Cardiac fibroblast (primary cell): ENCODE measurements at regions not wholly inside any gene's neighbourhood (a gene's known extent, or its start where the extent isn't known, plus 50 kb on each side); places are given as distances from the start of the nearest gene placed in this dataset.

Source experiments
- DNase-seq, 2 donors: peaks; one replicate each; pipeline versions ENCODE4 v3.0.0 to v3.0.0-alpha.2; 2010; ENCODE audit warnings: low read depth in 2 of 2
- H3K4me3 ChIP-seq, 2 donors: replicated peaks in 1 of 2; 1 replicate in 1 of 2; 2 replicates in 1 of 2; pipeline ENCODE4 v1.5.1; 2011; ENCODE audit warnings: low read depth in 2 of 2, low read length in 2 of 2, mild to moderate bottlenecking in 2 of 2, moderate library complexity in 1 of 2
- CTCF ChIP-seq: IDR thresholded peaks from one replicate; pipeline ENCODE4 v1.5.1; 2011; ENCODE audit warnings: low read depth, mild to moderate bottlenecking, low read length, inconsistent platforms

DNA sequence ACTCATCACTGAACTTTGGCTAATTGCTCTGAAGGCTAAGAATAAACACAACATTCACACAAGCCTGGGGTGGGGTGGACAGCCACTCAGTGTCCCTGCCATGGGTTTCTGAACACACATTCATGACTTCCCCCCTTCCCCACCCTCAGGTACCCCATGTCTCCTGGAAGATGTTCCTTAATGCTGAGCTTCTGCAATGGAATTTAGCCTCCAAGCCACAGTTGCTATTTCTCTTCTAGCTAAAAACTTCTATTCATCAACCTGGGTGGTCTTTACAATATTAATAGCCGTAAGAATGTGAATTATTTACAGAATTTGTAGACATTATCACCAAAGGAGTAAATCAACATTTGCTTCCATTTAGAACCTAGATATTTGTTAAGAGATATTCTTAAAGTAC lies 175.1 kb downstream of the ACKR3 start:
- no peak for DNase-seq
- H3K4me3 ChIP-seq, result no peak overlapping the region
- TF ChIP-seq CTCF, result no peak

DNA sequence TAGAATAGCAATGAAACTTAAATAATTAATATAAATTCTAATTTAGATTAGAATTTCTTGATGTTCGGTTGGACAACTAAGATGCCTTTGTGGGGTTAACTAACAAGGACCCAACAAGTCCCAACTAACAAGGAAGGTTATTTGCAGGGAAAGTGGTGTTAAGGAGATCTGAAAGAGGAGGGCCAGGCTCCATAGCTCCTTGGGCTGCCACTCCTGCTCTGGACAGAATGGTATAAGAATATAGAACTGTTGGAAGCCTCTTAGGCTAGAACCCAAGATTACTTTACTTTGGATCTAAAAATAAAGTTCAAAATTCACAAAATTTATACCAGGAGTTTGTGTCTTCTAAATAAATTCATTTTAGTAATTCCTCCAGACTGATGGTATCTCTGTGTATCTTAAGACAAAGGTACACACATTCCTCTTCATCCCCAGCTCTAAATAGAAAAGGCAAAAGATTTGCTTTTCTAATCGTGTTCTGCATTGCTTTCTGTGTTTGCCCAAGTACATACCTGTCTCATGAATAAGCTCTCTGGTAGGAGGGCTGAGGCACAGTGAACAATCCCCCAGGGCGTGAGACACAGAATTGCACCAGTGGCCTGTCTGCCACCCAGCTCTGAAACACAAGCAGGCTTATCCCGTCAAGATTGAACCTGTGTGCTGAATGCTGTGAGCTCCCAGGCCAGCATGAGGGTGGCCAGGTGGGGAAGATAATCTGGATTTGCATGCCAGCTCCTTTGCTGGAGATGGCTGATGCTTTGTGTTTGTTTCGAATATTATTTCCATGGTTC lies 176.0 kb downstream of the ACKR3 start:
- TF ChIP-seq CTCF, result no peak
- DNase-seq, result peak; percentile 71 to 79
- H3K4me3 ChIP-seq, result no peak overlapping the region

DNA sequence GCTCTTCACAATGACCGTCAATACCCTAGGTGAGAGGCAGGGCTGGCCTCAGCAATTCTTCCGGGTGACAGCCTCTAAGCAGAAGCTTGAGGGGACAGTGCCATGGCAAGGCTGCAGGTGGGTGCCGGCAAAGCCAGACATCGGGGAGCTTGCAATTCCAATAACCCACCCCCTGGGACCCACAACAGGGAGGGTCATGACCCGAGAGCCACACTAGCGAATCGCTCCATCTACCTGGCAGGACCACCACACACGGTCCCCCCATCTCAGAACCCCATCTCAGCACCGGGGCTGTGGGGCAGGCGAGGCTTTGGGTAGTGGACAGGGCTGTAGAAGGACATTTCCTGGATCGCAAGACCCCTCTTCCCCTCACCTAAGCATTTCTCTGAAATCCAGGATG lies 177.2 kb downstream of the ACKR3 start:
- no peak overlapping the region for H3K4me3 ChIP-seq
- no peak for DNase-seq
- TF ChIP-seq CTCF, result no peak

- TF ChIP-seq CTCF, result no peak
- no peak for DNase-seq
- H3K4me3 ChIP-seq, result no peak overlapping the region
Observed at GRCh38 chr2:236747426-236747825, 177.8 kb downstream of the ACKR3 start.

DNA sequence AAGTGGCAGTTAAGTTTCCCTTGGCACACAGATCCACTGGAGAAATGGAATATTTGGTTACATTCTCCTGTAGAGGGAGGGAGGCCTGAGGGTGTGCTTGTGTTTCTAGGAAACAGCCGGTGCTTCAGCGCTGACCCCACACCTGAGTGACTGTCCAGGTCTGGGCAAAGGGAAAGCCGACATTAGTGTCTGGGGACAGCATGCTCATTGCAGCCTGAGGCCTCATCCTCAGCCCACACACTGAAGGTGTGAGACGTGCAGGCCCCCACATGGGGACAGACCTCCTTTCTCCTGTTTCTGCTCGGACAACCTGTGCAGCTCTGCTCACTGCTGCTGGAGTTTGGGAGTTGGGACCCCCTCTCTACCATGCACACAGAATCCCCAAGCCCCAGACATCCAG lies 178.3 kb downstream of the ACKR3 start:
- TF ChIP-seq CTCF, result no peak
- DNase-seq, result no peak
- no peak overlapping the region for H3K4me3 ChIP-seq

DNA sequence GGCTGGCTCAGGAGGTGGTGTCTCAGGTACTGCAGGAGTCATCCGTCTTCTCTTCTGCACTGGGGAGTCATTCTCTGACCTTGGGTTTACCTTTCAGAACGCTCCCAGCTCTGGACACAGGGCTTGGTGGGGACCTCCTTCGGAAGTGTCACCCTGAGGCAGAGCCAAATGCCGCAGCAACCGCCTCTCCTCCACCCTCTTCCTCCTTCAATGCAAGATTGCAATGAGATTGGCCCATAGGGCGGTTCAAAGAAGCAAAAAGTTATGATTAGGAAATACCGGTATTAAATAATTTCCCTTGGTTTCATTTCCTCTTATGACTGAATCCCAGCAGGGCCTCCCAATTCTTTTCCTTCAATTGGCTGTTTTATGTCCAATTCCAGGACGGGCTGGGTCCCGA lies 178.8 kb downstream of the ACKR3 start:
- H3K4me3 ChIP-seq, result no peak overlapping the region
- no peak for TF ChIP-seq CTCF
- DNase-seq, result peak in 1 of 2 donors; percentile 19

DNA sequence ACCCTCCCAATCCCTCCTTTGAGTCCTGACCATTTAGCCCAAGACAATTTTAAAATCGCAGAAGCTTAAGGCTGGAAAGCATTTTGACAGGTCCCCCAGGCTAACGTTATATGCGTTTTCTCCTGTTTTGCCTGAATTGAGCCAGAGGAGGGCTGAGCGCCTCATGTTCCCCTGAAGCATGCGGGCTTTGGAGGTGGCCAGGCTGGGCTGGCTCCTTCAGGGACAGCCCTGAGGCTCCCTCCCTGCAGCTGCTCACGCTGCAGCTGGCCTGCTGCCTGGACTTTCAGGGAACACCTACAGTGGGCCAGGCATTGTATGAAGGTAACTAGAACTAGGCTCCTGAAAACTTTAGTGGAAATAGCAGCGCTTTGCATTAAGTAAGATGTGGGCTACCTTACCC lies 179.2 kb downstream of the ACKR3 start:
- no peak for DNase-seq
- no peak for TF ChIP-seq CTCF
- H3K4me3 ChIP-seq, result no peak overlapping the region
